NCI-H2196 (cell line): ENCODE measurements at regions not wholly inside any gene's neighbourhood (a gene's known extent, or its start where the extent isn't known, plus 50 kb on each side); places are given as distances from the start of the nearest gene placed in this dataset.

Experiments used
- DNase-seq: peaks from one replicate; lab custom pipeline; 2025; ENCODE audit not compliant: unreplicated experiment; lab: John Stamatoyannopoulos, UW

DNA sequence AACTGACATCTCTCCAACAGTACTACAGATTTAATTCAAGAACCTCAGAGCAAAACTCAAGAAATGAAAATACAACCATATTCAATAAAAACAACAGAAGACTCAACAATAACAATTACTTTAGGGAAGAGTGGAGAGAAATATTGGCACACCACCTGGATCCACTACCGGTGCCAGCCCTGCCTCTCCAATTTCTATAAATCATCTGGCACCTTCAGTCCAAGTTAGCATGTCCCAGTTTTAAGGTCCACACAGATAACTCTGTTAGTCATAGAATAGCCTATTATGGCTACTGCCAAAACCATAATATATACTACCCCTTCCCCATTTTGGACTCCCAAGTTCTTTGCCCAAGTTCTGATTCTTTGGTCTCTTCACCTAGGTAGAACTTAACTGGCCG lies 69.9 kb upstream of the PSMA6 start:
- no peak for DNase-seq

DNA sequence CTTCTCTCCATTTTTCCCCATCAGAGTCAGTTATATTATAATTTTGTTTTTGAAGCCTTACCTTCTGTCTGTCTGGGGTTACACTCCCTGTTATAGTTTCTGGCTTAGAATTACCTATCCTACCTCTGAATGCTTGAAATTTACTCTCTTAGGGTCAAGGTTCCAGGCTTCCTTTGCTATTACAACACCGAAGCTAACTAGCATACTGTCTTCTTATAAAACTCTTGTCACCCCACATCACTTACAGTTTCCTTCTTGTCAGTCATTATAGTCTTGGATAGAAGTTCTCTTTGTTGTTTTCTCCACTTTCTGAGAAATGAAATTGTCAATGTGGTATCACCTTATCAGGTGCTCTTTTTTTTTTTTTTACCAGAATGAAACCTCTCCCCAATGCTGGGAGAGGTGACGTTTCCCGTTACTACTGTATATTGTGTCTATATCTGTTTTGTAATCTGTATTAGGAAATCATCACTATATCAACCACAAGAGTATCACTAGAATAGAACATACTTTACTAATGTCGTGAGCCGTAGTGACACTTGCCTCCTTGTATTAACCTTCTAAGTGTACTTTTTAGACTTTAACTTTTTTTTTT lies 69.2 kb upstream of the PSMA6 start:
- no peak for DNase-seq

DNA sequence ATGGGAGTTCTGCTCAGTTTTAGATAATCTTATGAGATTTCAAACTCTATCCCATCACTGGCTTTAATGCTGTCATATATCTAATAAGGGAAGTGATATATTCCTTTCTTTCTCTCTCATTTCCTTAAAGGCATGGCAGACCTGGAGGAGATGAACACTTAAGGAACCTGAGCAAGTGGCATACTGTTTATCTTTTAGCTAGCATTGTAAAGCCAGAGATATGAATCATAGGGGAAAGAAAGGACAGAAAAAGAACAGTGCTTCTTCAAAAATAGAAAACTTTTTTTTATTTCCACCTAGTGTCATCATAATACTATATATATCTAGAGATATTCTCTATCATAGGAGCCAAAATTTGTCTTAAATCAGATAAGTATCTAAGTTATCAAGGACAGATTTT lies 68.3 kb upstream of the PSMA6 start:
- DNase-seq = no peak

DNA sequence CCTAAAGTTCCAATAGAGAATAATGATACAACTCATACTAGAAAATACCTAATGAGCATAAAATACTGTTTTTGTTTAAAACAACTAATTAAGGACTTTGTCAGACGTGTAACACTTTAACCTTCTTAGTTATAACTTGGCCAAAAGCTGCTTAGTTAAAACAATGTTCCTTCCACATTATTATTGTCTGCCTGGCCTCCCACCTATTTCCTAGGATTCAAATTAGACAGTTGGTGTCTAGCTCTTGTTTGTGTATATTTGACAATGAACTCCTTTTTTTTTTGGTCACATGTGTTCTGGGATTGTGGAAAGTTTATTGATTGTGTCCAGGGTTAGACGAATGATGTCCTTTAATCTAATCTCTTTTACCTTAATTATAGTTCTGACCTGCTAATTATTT lies 67.6 kb upstream of the PSMA6 start:
- no peak for DNase-seq

DNA sequence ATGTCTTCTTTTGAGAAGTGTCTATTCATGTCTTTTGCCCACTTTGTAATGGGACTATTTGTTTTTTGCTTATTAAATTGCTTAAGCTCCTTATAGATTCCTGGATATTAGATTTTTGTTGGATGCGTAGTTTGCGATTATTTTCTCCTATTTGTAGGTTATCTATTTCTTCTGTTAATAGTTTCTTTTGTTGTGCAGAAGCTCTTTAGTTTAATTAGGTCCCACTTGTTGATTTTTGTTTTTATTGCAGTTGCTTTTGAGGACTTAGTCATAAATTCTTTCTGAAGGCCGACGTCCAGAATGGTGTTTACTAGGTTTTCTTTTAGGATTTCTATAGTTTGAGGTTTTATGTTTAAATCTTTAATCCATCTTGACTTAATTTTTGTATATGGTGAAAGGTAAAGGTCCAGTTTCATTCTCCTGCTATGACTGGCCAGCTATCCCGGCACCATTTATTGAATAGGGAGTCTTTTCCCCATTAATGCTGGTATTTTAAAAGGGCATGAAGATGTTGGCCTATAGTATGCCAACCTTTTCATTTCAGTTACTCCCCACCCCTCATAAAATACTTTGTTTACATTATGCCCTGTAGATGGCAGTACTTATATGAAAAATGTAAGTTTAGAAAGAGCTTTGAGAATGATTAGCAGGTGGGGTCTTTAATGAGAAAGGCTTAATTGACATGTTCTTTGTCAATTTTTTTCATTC lies 62.9 kb upstream of the PSMA6 start:
- no peak for DNase-seq

DNA sequence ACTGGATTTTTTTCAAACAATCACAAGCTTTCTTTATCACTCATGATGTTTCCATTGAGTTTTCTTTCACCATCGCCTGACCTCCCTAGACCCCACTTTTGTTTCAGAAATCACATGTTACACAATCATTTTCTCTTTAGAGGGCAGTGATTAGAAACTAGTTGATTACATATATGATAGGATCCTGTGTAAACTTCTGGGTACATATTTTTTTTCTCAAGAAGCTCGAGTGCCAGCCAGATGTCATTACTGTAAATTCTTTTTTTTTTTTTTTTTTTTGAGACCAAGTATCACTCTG lies 62.4 kb upstream of the PSMA6 start:
- DNase-seq = no peak

DNA sequence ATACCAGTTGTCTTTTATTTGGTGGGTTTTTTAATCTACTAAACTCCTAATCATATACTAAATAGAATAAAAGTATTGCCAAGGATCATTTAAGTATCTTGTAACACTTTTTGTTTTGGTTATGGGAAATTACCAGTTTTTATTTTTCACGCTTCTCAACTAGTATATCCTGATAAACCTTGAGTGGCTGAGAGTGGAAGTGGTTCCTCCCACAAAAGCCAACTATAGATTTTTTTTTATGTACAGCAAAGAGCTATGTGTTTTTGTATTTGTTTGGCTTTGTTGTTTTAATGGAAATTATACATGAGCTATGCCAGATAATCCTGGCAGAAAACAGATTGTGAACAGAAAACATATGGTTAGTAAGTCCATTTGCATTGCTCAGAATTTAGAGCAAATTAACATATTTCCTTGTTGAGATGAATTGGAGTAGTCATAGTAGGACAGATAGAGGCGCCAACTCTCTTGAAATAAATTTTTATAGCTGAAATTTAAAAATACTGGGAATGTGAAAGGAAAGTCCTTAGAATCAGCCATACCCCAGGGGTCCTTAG lies 60.9 kb upstream of the PSMA6 start:
- no peak for DNase-seq

DNA sequence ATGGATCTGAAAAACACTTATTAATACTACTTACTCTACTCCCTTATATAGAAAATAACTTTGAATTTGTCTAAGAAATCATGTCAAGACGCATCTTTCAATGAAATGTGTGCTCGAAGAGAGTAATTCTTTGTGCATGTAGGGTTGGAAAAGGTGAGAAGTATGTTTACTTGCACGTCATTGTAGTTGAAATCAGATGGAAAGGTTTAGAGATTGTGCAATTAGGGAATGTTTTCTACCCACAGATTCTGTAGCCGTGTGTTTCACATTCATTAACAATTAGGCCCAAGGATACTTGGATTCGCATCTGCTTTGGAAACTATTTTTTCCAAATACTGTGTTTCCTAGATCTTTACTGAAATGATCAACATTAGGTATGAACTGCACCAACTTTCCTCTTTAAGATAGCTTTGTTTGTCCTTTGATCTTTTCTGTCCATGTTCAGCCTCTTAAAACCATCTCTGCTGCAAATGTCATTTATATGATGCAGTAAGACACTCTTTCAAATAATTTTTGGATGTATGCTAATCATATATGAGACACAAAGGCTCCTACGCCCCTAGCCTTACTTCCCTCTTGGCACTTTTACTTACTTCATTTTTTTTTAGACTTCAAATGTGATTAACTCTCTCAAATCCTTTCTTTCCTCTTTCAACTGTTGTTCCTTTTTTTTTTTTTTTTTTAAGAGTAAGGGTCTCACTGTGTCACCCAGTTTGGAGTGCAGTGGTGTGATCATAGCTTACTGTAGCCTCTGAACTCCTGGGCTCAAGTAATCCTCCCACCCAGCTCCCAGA lies 58.0 kb upstream of the PSMA6 start:
- no peak for DNase-seq

DNA sequence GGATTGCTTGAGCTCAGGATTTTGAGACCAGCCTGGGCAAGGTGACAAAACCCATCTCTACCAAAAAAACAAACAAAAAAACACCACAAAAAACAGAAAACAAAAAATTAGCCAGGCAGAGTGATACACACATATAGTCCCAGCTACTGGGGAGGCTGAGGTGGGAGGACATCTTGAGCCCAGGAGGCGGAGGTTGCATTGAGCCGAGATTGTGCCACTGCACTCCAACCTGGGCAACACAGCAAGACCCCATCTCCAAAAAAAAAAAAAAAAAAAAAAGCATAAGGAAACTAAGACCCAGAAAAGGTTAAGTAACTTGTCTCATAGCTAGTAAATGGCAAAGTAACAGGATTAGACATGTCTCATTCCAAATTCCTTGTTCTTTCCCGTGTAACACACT lies 56.3 kb upstream of the PSMA6 start:
- no peak for DNase-seq

DNA sequence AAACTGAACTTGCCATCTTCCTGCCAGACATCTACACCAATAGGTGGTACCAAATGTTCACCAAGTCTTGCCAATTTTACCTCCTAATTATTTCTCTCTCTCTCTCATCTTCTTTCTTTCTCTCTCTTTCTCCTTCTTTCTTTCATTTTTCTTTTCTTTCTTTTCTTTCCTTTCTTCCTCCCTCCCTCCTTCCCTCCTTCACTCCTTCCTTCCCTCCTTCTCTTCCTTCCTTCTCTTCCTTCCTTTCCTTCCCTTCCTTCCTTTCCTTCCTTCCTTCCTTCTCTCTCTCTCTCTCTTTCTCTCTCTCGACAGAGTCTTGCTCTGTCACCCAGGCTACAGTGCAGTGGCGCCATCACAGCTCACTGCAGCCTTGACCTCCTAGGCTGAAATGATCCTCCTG lies 55.4 kb upstream of the PSMA6 start:
- no peak for DNase-seq

DNA sequence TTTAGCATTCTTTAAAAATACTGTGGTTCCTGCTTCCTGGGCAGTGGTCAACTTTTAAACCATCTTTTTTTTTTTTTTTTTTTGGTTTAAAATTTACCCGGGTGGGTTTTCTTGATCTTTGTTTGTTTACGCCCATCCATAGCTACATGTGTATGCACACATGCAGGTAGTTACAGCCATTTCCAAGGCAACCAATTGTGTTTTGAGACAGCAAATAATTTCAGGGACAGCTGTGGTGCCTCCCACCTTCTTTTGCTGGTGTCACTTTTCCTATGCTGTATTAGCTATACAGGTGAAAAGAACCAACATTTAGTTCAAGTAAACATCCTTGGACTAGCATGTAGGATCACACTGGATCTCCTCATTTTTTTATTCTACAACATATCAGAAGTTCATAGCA lies 52.0 kb upstream of the PSMA6 start:
- DNase-seq = no peak
